ENCODE measurements at regions not wholly inside any gene's neighbourhood (a gene's known extent, or its start where the extent isn't known, plus 50 kb on each side); places are given as distances from the start of the nearest gene placed in this dataset.
"Not testable (repeated sequence)": the region's sequence is repeated elsewhere in the genome, so short reads cannot be mapped to it uniquely, and the experiment has no call there.

DNA sequence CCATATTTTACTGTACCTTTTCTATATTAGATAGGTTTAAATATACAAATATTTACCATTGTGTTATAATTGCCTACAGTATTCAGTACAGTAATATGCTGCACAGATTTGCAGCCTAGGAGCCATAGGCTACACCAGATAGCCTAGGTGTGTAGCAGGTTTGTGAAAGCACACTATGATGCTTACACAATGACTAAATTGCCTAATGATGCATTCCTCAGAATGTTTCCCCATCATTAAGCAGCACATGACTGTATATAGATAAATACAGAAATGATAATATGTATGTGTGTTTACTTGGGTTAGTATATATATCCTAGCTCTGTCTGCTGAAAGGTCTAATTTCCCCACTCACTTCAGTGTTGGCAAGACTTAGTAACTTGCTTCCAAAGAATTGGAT is 65.8 kb downstream of the MYL3 start:
- H3K36me3 ChIP-seq: no peaks in the 10 kb centered on the region
- H3K4me3 ChIP-seq: no peak overlapping the region
- no peaks in the 10 kb centered on the region for H3K27me3 ChIP-seq
- intact Hi-C loops (cut with DNase I): no loop called here
- TF ChIP-seq, protein P1, sequence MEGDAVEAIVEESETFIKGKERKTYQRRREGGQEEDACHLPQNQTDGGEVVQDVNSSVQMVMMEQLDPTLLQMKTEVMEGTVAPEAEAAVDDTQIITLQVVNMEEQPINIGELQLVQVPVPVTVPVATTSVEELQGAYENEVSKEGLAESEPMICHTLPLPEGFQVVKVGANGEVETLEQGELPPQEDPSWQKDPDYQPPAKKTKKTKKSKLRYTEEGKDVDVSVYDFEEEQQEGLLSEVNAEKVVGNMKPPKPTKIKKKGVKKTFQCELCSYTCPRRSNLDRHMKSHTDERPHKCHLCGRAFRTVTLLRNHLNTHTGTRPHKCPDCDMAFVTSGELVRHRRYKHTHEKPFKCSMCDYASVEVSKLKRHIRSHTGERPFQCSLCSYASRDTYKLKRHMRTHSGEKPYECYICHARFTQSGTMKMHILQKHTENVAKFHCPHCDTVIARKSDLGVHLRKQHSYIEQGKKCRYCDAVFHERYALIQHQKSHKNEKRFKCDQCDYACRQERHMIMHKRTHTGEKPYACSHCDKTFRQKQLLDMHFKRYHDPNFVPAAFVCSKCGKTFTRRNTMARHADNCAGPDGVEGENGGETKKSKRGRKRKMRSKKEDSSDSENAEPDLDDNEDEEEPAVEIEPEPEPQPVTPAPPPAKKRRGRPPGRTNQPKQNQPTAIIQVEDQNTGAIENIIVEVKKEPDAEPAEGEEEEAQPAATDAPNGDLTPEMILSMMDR (IDR thresholded peaks at IDR 0.05): no peak
- TF ChIP-seq POLR2A (IDR thresholded peaks at IDR 0.05): no peak
- H3K4me1 ChIP-seq: no peaks in the 10 kb centered on the region
- no peak for DNase-seq
- no peak overlapping the region for H3K27ac ChIP-seq
- H3K9me3 ChIP-seq: peaks cover 0 to 19% (median 0%) of the 10 kb centered on the region in 12 donors
- ATAC-seq: no peak

DNA sequence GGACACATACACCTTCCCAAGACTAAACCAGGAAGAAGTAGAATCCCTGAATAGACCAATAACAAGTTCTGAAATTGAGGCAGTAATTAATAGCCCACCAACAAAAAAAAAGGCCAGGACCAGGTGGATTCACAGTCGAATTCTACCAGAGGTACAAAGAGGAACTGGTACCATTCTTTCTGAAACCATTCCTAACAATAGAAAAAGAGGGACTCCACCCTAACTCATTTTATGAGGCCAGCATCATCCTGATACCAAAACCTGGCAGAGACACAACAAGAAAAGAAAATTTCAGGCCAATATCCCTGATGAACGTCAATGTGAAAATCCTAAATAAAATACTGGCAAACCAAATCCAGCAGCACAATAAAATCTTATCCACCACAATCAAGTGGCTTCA is 69.9 kb downstream of the MYL3 start:
- intact Hi-C loops (cut with DNase I); H3K36me3 ChIP-seq; H3K27me3 ChIP-seq; H3K27ac ChIP-seq; ATAC-seq; H3K4me3 ChIP-seq; DNase-seq; H3K4me1 ChIP-seq: not testable (repeated sequence)
- WGBS, 4 donors: 75 to 90% (median 88%) methylated on average over 2 of the region's 2 CpGs
- peaks cover 0 to 18% (median 0%) of the 10 kb centered on the region in 12 donors for H3K9me3 ChIP-seq

DNA sequence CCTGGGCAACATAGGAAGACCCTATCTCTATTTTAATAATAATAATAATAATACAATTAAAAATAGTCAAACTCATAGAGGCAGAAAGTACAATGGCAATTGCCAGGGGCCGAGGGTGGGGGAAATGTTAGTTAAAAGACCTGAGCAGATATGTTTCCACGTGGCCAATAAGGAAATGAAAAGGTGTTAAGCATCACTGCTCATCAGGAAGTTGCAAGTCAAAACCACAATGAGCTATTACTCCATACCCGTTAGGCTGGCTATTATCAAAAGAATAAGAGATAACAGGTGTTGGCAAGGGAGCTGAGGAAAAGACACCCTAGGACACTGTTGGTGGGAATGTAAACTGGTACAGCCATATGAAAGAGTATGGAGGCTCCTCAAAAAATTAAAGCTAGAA is 60.4 kb upstream of the PRSS50 start:
- no peak overlapping the region for H3K27ac ChIP-seq
- ATAC-seq (no peak), DNase-seq (no peak)
- H3K4me3 ChIP-seq: no peak overlapping the region
- TF ChIP-seq, protein P1 (IDR thresholded peaks at IDR 0.05): no peak
- no peak for TF ChIP-seq POLR2A (IDR thresholded peaks at IDR 0.05)
- H3K4me1 ChIP-seq: no peaks in the 10 kb centered on the region
- H3K9me3 ChIP-seq: peaks cover 0 to 30% (median 5%) of the 10 kb centered on the region in 12 donors
- intact Hi-C loops (cut with DNase I): no loop called here
- WGBS, 4 donors: 46 to 54% (median 49%) methylated on average over 3 of the region's 3 CpGs
- no peaks in the 10 kb centered on the region for H3K27me3 ChIP-seq
- no peaks in the 10 kb centered on the region for H3K36me3 ChIP-seq

DNA sequence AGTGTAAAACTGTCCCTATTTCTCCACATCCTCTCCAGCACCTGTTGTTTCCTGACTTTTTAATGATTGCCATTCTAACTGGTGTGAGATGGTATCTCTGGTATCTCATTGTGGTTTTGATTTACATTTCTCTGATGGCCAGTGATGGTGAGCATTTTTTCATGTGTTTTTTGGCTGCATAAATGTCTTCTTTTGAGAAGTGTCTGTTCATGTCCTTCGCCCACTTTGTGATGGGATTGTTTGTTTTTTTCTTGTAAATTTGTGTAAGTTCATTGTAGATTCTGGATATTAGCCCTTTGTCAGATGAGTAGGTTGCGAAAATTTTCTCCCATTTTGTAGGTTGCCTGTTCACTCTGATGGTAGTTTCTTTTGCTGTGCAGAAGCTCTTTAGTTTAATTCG is 54.8 kb upstream of the PRSS50 start:
- H3K4me1 ChIP-seq; H3K4me3 ChIP-seq; DNase-seq; H3K27me3 ChIP-seq; intact Hi-C loops (cut with DNase I); ATAC-seq; H3K36me3 ChIP-seq; H3K27ac ChIP-seq: not testable (repeated sequence)
- WGBS, 4 donors: 83 to 93% (median 89%) methylated on average over 2 of the region's 3 CpGs
- peaks cover 0 to 54% (median 18%) of the 10 kb centered on the region in 12 donors for H3K9me3 ChIP-seq

DNA sequence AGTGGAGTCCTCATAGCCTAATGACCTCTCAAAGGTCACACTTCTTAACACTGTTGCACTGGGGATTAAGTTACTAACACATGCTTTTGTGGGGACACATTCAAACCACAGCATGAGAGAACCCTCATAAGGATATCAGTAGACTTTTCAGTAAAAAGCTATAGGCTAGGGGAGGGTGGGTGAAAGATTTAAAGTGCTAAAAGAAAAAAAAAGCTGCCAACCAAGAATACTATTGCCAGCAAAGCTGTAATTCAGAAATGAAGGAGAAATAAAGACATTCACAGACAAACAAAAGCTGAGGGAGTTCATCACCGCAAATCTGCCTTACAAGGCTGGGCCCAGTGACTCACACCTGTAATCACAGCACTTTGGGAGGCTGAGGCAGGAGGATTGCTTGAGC is 50.4 kb upstream of the PRSS50 start:
- ATAC-seq (no peak), DNase-seq (no peak)
- intact Hi-C loops (cut with DNase I): no loop called here
- no peak overlapping the region for H3K27ac ChIP-seq
- 97 to 100% (median 99%) methylated on average over 1 of the region's 1 CpG for WGBS, 4 donors
- no peaks in the 10 kb centered on the region for H3K4me1 ChIP-seq
- no peaks in the 10 kb centered on the region for H3K36me3 ChIP-seq
- H3K27me3 ChIP-seq: no peaks in the 10 kb centered on the region
- TF ChIP-seq, protein P1 (IDR thresholded peaks at IDR 0.05): no peak
- no peak for TF ChIP-seq POLR2A (IDR thresholded peaks at IDR 0.05)
- H3K4me3 ChIP-seq: no peak overlapping the region
- H3K9me3 ChIP-seq: peaks cover 0 to 83% (median 26%) of the 10 kb centered on the region in 12 donors
